ENCODE measurements at regions not wholly inside any gene's neighbourhood (a gene's known extent, or its start where the extent isn't known, plus 50 kb on each side); places are given as distances from the start of the nearest gene placed in this dataset.

GRCh38 chr4:96240041-96240440, 400.1 kb downstream of the PDHA2 start:
- Histone ChIP-seq H3K27ac (no peak overlapping the region), H3K4me3 (no peak overlapping the region)
- no peak for TF ChIP-seq CTCF (IDR thresholded peaks at IDR 0.05)
- DNase-seq (ENCODE audit: low spot score), result no peak

- no peak for TF ChIP-seq CTCF (IDR thresholded peaks at IDR 0.05)
- H3K27ac ChIP-seq, result no peak overlapping the region
- no peak overlapping the region for H3K4me3 ChIP-seq
- no peak for DNase-seq (ENCODE audit: low spot score)
Measured at GRCh38 chr4:96241819-96242218, 401.9 kb downstream of the PDHA2 start.

- DNase-seq (ENCODE audit: low spot score), result no peak
- Histone ChIP-seq H3K4me3 (no peak overlapping the region), H3K27ac (no peak overlapping the region)
- no peak for TF ChIP-seq CTCF (IDR thresholded peaks at IDR 0.05)
Measured at GRCh38 chr4:96247096-96247495, 407.2 kb downstream of the PDHA2 start.

GRCh38 chr4:96248225-96248624, 408.3 kb downstream of the PDHA2 start:
- no peak for DNase-seq (ENCODE audit: low spot score)
- Histone ChIP-seq H3K27ac (no peak overlapping the region), H3K4me3 (no peak overlapping the region)
- TF ChIP-seq CTCF (IDR thresholded peaks at IDR 0.05), result no peak

GRCh38 chr4:96260064-96260682, 420.3 kb downstream of the PDHA2 start:
- Histone ChIP-seq H3K4me3 (no peak overlapping the region), H3K27ac (no peak overlapping the region)
- no peak for TF ChIP-seq CTCF (IDR thresholded peaks at IDR 0.05)
- no peak for DNase-seq (ENCODE audit: low spot score)

GRCh38 chr4:96262057-96262456, 422.2 kb downstream of the PDHA2 start:
- no peak for TF ChIP-seq CTCF (IDR thresholded peaks at IDR 0.05)
- no peak overlapping the region for H3K4me3 ChIP-seq
- no peak for DNase-seq (ENCODE audit: low spot score)
- H3K27ac ChIP-seq, result no peak overlapping the region

GRCh38 chr4:96263291-96263690, 423.4 kb downstream of the PDHA2 start:
- Histone ChIP-seq H3K4me3 (no peak overlapping the region), H3K27ac (no peak overlapping the region)
- no peak for DNase-seq (ENCODE audit: low spot score)
- no peak for TF ChIP-seq CTCF (IDR thresholded peaks at IDR 0.05)

All from coronary artery (tissue), 2 donors.